Neural progenitor cell (in vitro differentiated cells): ENCODE measurements at regions not wholly inside any gene's neighbourhood (a gene's known extent, or its start where the extent isn't known, plus 50 kb on each side); places are given as distances from the start of the nearest gene placed in this dataset.

Experiments
- DNase-seq: peaks from one replicate; pipeline ENCODE4 v3.0.0-alpha.2; 2016; ENCODE audit warnings: low spot score
- H2AFZ ChIP-seq: fragments of 200-600 bp; sonication (generic); replicated peaks from 2 replicates; pipeline ENCODE4 v1.6.1; 2016; ENCODE audit warnings: antibody characterized with exemption
- H3F3A ChIP-seq: fragments of 200-600 bp; sonication (generic); 2 replicates; pipeline ENCODE4 v1.6.1; 2016; ENCODE audit warnings: antibody characterized with exemption, low read depth
- H3K27ac ChIP-seq: fragments of 200-600 bp; sonication (generic); 2 replicates; pipeline ENCODE4 v1.5.1; 2016; ENCODE audit warnings: mild to moderate bottlenecking
- H3K27me3 ChIP-seq: fragments of 200-600 bp; sonication (generic); 2 replicates; pipeline ENCODE4 v1.6.1; 2016; ENCODE audit warnings: mild to moderate bottlenecking, moderate library complexity
- H3K36me3 ChIP-seq: fragments of 200-600 bp; sonication (generic); 2 replicates; pipeline ENCODE4 v1.5.1; 2016
- H3K4me1 ChIP-seq: fragments of 200-600 bp; sonication (generic); 2 replicates; pipeline ENCODE4 v1.6.1; 2016; ENCODE audit warnings: mixed run types
- H3K4me2 ChIP-seq: fragments of 200-600 bp; sonication (generic); 2 replicates; pipeline ENCODE4 v1.6.1; 2016
- H3K4me3 ChIP-seq: fragments of 200-600 bp; sonication (generic); 2 replicates; pipeline ENCODE4 v1.5.1; 2016
- H3K79me2 ChIP-seq: fragments of 200-600 bp; sonication (generic); 2 replicates; pipeline ENCODE4 v1.6.1; 2016; ENCODE audit warnings: low read depth
- H3K9ac ChIP-seq: fragments of 200-600 bp; sonication (generic); 2 replicates; pipeline ENCODE4 v1.6.1; 2016
- H3K9me3 ChIP-seq: fragments of 200-600 bp; sonication (generic); 2 replicates; pipeline ENCODE4 v1.5.1; 2016; ENCODE audit warnings: low read depth
- H4K20me1 ChIP-seq: fragments of 200-600 bp; sonication (generic); 2 replicates; pipeline ENCODE4 v1.6.1; 2016; ENCODE audit warnings: low read depth
- H3K27ac Mint-ChIP-seq: 3 replicates; pipeline ENCODE4 v1.8.0; 2021; ENCODE audit warnings: mixed read lengths
- H3K27me3 Mint-ChIP-seq: 2 replicates; pipeline ENCODE4 v1.8.0; 2022; ENCODE audit warnings: low read depth, mild to moderate bottlenecking, inconsistent platforms, moderate library complexity, mixed read lengths; ENCODE audit not compliant: insufficient read depth
- H3K36me3 Mint-ChIP-seq: 3 replicates; pipeline ENCODE4 v1.8.0; 2021; ENCODE audit warnings: mixed read lengths
- H3K4me1 Mint-ChIP-seq: 3 replicates; pipeline ENCODE4 v1.8.0; 2021; ENCODE audit warnings: mixed read lengths
- H3K4me3 Mint-ChIP-seq: 3 replicates; pipeline ENCODE4 v1.8.0; 2021; ENCODE audit warnings: mild to moderate bottlenecking, moderate library complexity, mixed read lengths
- H3K9me3 Mint-ChIP-seq: 3 replicates; pipeline ENCODE4 v1.8.0; 2020; ENCODE audit warnings: mixed read lengths
- CTCF ChIP-seq: fragments of 200-600 bp; sonication (generic); IDR thresholded peaks from 2 replicates; pipeline ENCODE4 v1.5.1; 2017; ENCODE audit warnings: antibody characterized with exemption, mild to moderate bottlenecking
- EZH2 ChIP-seq: fragments of 200-600 bp; sonication (generic); IDR thresholded peaks from 2 replicates; pipeline ENCODE4 v1.6.1; 2017; ENCODE audit warnings: antibody characterized with exemption, mild to moderate bottlenecking, moderate library complexity
- EZH2phosphoT487 ChIP-seq: fragments of 200-600 bp; sonication (generic); IDR thresholded peaks from 2 replicates; pipeline ENCODE4 v1.6.1; 2017; ENCODE audit warnings: antibody characterized with exemption

- no peaks in the 10 kb centered on the region for H3K36me3 Mint-ChIP-seq
- TF ChIP-seq CTCF: no peak
- TF ChIP-seq EZH2phosphoT487: no peak
- TF ChIP-seq EZH2: no peak
- no peaks in the 10 kb centered on the region for H4K20me1 ChIP-seq
- peaks cover 4% of the 10 kb centered on the region for H3K4me1 Mint-ChIP-seq
- H3K27me3 ChIP-seq: no peaks in the 10 kb centered on the region
- DNase-seq: no peak
- H3K27me3 Mint-ChIP-seq: peaks cover 3% of the 10 kb centered on the region
- no peak overlapping the region for H3K9ac ChIP-seq
- H3K4me1 ChIP-seq: peaks cover 14% of the 10 kb centered on the region
- H3K27ac ChIP-seq: no peak overlapping the region
- H3K79me2 ChIP-seq: no peaks in the 10 kb centered on the region
- H3K27ac Mint-ChIP-seq: no peak overlapping the region
- no peaks in the 10 kb centered on the region for H3K36me3 ChIP-seq
- H2AFZ ChIP-seq: no peak overlapping the region
- H3K4me3 ChIP-seq: no peak overlapping the region
- H3F3A ChIP-seq: no peaks in the 10 kb centered on the region
- H3K9me3 Mint-ChIP-seq: no peaks in the 10 kb centered on the region
- H3K4me3 Mint-ChIP-seq: no peak overlapping the region
- no peaks in the 10 kb centered on the region for H3K9me3 ChIP-seq
- no peak overlapping the region for H3K4me2 ChIP-seq
Observed at GRCh38 chr6:81556551-81556950, 195.9 kb downstream of the TENT5A start.

DNA sequence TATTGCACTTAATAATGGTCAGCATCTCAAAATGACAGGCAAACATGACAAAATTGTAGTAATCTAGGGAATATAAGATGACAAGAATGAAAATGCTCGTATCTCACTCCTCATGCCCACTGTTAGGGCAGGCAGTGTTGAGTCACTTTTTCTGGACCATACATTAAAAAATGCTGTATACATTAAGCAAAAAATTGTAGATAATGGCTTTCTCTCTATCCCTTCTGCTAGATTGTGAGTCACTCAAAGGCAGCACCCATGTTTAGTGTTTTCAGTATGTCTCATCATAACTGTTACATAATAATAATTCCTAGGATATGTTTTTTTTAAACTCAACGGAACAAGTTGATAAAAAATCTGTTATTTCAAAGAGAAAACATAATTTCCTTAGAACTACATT lies 199.3 kb downstream of the TENT5A start:
- H3K36me3 Mint-ChIP-seq: no peaks in the 10 kb centered on the region
- no peaks in the 10 kb centered on the region for H3K9me3 Mint-ChIP-seq
- no peak overlapping the region for H3K9ac ChIP-seq
- H3F3A ChIP-seq: no peaks in the 10 kb centered on the region
- DNase-seq: no peak
- no peak overlapping the region for H3K4me2 ChIP-seq
- H3K36me3 ChIP-seq: no peaks in the 10 kb centered on the region
- H3K4me3 ChIP-seq: no peak overlapping the region
- no peaks in the 10 kb centered on the region for H3K27me3 Mint-ChIP-seq
- H3K79me2 ChIP-seq: no peaks in the 10 kb centered on the region
- no peaks in the 10 kb centered on the region for H3K27me3 ChIP-seq
- H3K4me3 Mint-ChIP-seq: no peak overlapping the region
- no peak overlapping the region for H3K27ac Mint-ChIP-seq
- H3K27ac ChIP-seq: no peak overlapping the region
- no peak for TF ChIP-seq EZH2phosphoT487
- no peak for TF ChIP-seq CTCF
- TF ChIP-seq EZH2: no peak
- no peak overlapping the region for H2AFZ ChIP-seq
- no peaks in the 10 kb centered on the region for H3K4me1 Mint-ChIP-seq
- no peaks in the 10 kb centered on the region for H4K20me1 ChIP-seq
- H3K4me1 ChIP-seq: peaks cover 6% of the 10 kb centered on the region
- no peaks in the 10 kb centered on the region for H3K9me3 ChIP-seq

DNA sequence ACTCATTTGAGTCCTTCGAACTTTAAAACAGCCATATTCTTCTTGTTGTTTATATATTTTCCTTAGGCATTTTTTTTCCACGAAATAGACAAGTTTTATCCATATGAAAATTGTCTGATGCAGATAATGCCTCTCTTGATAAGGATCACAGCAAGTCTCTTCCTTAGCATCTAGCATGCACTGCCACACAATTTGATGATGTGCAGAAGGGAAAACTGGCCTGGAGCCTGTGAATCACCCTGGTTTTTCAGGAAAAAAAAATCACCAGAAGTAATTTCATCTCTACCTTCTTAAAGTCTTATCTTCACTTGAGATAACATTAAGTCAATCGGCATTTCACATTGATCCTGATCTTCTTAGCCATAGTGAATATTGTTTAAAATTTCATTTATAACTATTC lies 199.8 kb downstream of the TENT5A start:
- Histone ChIP-seq H3K36me3 (no peaks in the 10 kb centered on the region), H3F3A (no peaks in the 10 kb centered on the region), H3K4me2 (no peak overlapping the region), H3K79me2 (no peaks in the 10 kb centered on the region), H3K9ac (no peak overlapping the region), H3K4me1 (peaks cover 6% of the 10 kb centered on the region), H3K27ac (no peak overlapping the region), H3K4me3 (no peak overlapping the region), H3K27me3 (no peaks in the 10 kb centered on the region), H4K20me1 (no peaks in the 10 kb centered on the region), H3K9me3 (no peaks in the 10 kb centered on the region), H2AFZ (no peak overlapping the region)
- no peak for DNase-seq
- Mint-ChIP-seq H3K9me3 (no peaks in the 10 kb centered on the region), H3K4me3 (no peak overlapping the region), H3K36me3 (no peaks in the 10 kb centered on the region), H3K27ac (no peak overlapping the region), H3K27me3 (no peaks in the 10 kb centered on the region), H3K4me1 (no peaks in the 10 kb centered on the region)
- TF ChIP-seq EZH2phosphoT487 (no peak), CTCF (no peak), EZH2 (no peak)

- Histone ChIP-seq H4K20me1 (no peaks in the 10 kb centered on the region), H3K79me2 (no peaks in the 10 kb centered on the region), H3F3A (no peaks in the 10 kb centered on the region), H3K4me3 (no peak overlapping the region), H2AFZ (no peak overlapping the region), H3K9ac (no peak overlapping the region), H3K27ac (no peak overlapping the region), H3K4me1 (peaks cover 3% of the 10 kb centered on the region), H3K4me2 (no peak overlapping the region), H3K36me3 (no peaks in the 10 kb centered on the region), H3K27me3 (no peaks in the 10 kb centered on the region), H3K9me3 (no peaks in the 10 kb centered on the region)
- no peaks in the 10 kb centered on the region for H3K4me1 Mint-ChIP-seq
- H3K36me3 Mint-ChIP-seq: no peaks in the 10 kb centered on the region
- no peak for DNase-seq
- H3K27me3 Mint-ChIP-seq: no peaks in the 10 kb centered on the region
- H3K4me3 Mint-ChIP-seq: no peak overlapping the region
- H3K9me3 Mint-ChIP-seq: no peaks in the 10 kb centered on the region
- H3K27ac Mint-ChIP-seq: no peak overlapping the region
- TF ChIP-seq EZH2 (no peak), CTCF (no peak), EZH2phosphoT487 (no peak)
Observed at GRCh38 chr6:81547149-81547548, 205.3 kb downstream of the TENT5A start.
